OCI-M2 (cell line): ENCODE measurements at regions not wholly inside any gene's neighbourhood (a gene's known extent, or its start where the extent isn't known, plus 50 kb on each side); places are given as distances from the start of the nearest gene placed in this dataset.

Experiments
- DNase-seq: peaks from one replicate; lab custom pipeline; 2025; ENCODE audit not compliant: unreplicated experiment; lab: John Stamatoyannopoulos, UW

- no peak for DNase-seq
These were observed 490.7 kb downstream of the TOX3 start for GRCh38 chr16:52056259-52056658.

- no peak for DNase-seq
These were observed 491.6 kb downstream of the TOX3 start for GRCh38 chr16:52055381-52055780.

DNA sequence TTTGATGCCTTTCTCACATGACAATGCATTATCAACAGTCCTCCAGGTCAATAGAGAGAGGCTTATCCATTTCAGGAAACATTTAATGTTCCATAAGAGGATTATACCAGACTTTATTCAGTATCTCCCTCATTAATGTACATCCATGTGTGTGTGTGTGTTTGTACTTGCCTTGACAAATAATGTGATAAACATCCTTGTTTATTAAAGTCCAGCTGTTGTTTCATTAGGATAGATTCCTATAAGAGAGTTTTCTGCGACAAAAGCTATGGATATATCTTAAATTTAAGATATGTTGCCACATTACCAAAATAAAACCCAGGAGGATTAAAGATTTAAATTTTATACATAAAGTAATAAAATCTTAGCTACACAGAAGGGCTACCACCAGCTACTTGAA lies 492.6 kb downstream of the TOX3 start:
- no peak for DNase-seq

DNA sequence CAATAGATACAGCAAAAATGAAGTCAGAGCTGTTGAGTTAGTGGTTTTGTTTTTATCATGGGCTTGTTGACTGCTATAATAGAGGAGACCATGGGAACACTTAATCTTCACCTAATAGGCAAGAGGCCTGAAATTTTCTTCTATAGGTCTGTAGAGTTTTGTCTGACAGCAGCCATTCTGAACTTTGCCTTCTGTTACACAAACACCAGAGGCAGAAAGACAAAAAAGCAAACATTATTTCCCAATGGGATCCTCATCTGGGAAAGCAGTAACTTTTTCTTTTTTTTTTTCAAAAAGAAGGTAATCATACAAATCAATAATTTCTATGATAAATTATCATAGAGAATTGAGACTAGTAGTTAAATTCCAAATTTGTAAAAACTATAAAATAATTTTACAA lies 494.1 kb downstream of the TOX3 start:
- no peak for DNase-seq

DNA sequence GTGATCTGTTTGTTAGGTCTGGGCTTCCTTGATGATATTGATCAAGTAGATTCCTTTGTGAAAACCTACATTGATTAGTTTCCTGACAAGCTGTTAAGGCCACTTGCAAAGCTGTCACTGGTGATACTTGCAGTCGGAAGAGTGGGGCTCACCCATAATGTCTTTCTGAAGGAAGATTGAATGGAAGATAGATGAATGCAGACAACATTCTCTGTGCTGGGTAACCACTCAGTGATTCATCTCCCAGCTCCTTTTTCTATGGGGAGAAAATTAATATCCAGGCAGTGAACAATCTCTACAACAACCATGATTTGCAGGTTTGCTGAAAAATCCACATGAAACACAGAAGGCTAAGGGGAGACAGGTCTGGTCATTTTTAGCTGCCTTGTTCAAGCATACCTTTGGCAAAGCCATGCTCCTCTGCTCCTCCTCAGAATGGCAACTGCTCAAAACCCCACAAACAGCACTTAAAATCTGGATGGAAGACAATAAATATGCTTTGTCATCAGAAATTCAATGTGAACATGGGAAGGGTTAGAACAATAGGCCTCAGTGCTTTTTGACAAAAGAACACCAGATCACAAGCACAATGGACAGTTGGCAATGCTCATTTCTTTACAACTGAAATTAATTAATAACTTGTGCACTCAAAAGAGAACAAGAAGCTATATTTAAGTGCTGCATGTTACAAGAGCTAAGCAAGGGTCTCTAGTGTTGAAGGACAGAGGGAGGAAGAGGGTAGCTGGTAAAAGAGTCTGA lies 495.4 kb downstream of the TOX3 start:
- DNase-seq, result no peak

DNA sequence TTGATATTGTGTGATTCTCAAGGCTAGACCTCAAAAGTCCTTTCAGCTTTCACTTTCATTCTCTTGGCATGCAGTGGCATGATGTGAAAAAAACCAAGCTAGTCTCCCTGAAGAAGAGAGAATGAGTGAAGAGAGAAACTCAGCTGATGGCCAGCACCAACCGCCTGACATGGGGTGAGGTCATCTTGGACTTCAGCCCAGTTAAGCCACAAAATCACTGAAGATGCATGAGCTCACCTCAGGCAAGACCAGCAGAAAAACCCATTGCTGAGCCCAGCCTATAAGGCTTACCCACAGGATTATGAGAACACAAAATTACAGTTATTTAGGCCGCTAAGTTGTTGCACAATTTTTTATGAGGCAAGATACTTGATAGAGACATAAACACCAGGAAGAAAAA lies 496.5 kb downstream of the TOX3 start:
- DNase-seq, result no peak

GRCh38 chr16:52035436-52035835 lies 511.5 kb downstream of the TOX3 start:
- DNase-seq, result no peak

DNA sequence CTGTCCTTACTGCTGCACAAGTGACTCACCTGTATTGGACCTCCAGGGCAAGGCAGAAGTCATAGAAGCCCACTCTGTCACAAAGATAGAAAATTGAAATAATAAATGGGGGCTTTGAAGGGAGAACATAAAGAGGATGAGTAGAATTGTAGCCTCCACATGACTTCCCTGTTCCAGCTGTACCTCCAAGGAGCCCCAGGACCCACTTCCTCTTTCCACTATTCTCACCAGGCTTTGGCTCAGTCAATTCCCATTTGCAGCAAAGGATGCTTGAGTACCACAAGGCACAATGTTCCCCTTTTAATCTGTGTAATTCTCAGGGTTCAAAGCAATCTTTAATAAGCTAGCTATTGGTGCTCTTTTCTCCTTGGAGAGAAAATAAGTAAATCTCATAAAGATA lies 512.1 kb downstream of the TOX3 start:
- DNase-seq, result no peak

DNA sequence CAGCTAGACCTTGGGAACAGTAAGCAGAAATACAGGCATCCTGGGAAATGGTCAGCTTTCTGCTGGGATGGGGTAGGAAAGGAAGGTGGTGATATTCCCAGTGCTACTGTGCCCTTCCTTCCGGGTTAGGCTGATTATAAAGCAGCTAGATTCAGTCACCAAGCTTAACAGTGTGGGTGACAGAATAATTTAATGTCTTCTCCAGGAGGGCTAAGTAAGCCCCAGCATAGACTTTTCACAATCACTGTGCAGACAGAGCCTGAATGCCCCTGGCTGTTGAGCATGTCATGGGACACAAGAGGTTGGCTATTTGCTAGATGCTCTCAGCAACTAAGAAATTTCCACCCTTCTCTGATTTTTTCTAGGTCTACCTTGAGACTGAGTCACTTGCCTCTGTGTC lies 513.0 kb downstream of the TOX3 start:
- no peak for DNase-seq

GRCh38 chr16:52022980-52023379 lies 524.0 kb downstream of the TOX3 start:
- DNase-seq, result no peak

DNA sequence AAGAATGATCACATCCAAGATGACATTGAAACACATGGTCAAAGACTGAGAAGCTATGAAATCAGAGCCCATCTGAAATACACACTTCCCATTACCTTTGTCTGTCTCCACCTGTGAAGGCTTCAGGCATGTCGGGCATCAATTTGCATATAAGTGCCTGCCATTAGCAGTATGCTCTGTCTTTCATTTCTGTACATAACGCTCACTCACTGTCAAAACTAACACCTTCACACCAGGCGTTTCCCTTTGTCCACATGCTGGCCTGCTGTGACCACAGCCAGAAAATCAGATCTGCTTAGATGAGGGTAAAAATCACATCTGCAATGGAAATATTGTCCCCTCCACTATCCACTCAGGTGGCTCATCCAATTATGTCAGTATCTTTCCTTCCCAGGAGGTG lies 524.8 kb downstream of the TOX3 start:
- no peak for DNase-seq

GRCh38 chr16:52016387-52016786 lies 530.6 kb downstream of the TOX3 start:
- no peak for DNase-seq

DNA sequence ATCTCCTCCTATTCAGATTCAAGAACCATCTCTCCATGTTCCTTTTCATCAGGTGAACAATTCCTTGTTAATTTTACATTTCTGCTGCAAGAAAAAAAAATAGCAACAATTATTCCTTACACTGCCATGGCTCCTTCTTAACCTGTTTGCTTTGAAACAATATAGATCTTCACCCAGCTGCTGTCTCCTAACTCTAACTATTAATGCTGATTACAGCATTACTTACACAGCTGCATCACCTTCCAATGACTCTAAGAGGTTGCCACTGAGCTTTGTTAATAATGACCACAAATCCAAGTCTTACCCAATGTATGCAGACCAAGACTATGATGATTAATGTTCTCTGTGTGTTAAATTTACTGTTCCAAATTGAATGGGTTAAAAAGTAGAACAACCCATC lies 541.4 kb downstream of the TOX3 start:
- no peak for DNase-seq

DNA sequence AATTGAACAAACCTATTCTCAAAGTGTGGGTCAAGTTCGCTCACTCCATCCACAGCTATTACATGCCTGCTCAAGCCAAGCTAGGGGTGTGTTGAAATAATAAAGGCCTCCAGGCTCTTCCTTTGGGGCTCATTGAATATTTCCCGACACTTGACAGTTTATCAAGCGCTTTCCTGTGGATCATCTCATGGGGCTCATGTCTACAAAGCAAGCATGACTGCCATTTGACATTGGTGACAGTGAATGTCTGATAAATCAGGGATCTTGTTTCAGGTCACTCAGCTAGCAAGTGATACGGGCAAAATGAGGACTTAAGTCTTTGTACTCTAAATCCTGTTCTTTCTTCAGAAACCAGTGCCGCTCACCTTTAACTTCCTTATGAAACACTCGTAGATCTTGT lies 542.6 kb downstream of the TOX3 start:
- DNase-seq, result no peak

- DNase-seq, result no peak
These were observed 544.9 kb downstream of the TOX3 start for GRCh38 chr16:52002026-52002425.

DNA sequence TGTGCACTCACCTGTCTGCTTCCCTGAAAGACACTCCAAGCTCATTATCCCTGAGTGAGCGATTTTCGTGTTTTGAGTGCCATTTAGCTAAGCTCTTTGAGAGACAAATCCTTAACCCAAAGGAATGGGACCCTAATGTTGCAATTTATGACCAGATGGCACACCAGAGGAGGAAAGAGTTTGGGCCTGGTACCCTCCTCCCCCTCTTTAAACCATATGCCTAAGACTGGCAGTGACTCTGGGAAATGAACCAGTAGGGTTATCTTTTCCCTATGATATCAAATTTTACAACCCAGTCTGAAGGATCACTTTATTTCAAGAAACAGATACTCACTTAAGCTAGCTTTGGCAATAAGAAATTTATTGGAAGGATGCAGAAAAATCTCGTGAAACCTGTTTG lies 550.4 kb downstream of the TOX3 start:
- DNase-seq, result no peak

DNA sequence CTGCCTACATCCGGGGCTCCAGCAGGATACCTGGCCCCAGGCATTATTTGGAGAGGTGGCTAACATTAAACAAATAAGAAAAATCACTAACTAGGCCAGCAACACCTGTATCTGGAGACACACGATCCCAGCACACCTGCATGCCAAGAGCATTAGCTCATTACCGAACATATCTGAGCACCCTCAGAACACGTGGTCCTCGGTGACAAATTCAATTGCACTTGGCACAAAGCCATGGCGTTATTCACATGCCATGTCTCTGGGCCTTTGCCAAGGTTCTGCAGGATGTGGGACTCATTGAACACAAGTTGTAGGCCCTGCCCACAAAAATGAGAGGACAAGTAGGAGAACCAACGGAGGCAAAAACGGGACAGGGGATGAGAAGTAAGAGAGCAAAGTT lies 552.3 kb downstream of the TOX3 start:
- DNase-seq, result no peak

GRCh38 chr16:51989637-51990230 lies 557.2 kb downstream of the TOX3 start:
- DNase-seq, result no peak

- DNase-seq, result no peak
These were observed 558.0 kb downstream of the TOX3 start for GRCh38 chr16:51988977-51989376.

DNA sequence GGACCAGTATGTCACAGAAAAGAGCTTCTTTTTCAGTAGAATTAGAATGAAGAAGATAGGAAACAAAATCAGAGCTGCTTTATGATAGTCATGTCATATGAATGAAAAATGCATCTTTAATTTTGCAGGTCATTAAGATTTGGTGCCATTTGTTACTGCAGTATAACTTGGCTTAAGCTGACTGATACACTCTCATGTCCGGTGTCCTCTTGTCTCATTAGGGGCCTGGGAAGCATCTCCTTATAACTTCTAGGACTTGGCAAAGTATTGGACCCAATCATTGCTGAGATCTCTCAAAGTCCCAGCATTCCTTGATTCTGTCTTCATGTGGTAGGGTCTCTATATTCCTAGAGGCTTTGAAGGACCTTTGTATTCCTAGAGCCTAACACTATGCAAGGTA lies 559.4 kb downstream of the TOX3 start:
- DNase-seq, result no peak

DNA sequence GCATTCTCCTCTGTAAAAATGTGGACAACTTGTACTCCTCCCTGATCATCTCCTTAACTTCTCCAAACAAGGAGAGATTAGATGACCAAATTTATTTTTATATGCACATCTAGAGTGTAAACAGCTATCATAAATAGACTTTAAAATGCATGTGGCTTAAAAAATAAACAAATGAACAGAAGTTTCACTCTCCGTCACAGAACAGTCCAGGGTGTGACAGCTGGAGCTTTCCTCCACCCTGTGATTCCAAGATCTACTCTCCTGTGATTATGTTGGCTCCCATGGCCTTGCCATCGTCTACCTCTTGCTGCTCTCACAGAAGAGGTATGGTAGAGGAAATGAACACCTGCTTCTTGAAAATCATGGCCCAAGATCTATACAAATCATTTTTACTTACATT lies 560.2 kb downstream of the TOX3 start:
- no peak for DNase-seq

DNA sequence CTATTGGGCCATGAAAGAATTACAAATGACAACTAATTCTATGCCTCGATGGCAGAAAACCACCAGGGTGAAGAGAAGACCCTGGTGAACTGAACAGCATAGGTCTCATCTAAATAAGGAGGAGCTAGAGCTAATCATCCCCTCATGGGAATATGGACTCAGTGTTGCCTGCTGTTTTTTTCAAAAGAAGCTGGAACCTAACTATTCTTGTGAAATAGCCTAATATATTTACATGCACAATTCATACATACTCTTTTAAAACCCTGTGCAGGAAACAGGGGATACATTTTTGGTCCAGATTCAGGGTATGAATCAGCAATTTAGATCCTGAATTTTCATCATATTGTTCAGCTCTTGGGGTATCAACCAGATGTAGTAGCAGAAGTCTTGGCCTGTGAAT lies 560.6 kb downstream of the TOX3 start:
- DNase-seq, result no peak

GRCh38 chr16:51985126-51985525 lies 561.8 kb downstream of the TOX3 start:
- no peak for DNase-seq
